NCI-H748 treated with DMSO at 0.1 percent for 48 hours (cell line): ENCODE measurements at regions not wholly inside any gene's neighbourhood (a gene's known extent, or its start where the extent isn't known, plus 50 kb on each side); places are given as distances from the start of the nearest gene placed in this dataset.
"Not testable (repeated sequence)": the region's sequence is repeated elsewhere in the genome, so short reads cannot be mapped to it uniquely, and the experiment has no call there.

ENCODE experiments used
- DNase-seq: peaks from one replicate; lab custom pipeline; 2025; lab: John Stamatoyannopoulos, UW

DNA sequence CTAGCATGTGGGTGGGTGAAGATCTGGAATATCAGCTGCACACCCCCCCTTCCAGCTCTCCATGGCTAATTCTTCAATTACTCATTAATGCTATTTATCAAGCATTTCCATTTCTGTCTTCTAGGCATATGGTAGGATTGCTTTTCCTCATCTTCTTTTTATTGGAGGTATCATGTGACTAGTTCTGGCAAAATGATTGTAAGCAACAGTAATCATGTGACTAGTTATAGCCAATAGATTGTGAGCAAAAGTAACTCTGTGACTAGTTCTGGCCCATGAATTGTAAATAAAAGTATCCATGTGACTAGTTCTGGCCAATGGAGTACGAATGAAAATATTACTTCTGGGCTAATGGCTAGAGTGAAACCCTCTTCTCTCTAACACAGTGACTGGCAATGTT lies 107.0 kb upstream of the TMEM132E start:
- no peak for DNase-seq

DNA sequence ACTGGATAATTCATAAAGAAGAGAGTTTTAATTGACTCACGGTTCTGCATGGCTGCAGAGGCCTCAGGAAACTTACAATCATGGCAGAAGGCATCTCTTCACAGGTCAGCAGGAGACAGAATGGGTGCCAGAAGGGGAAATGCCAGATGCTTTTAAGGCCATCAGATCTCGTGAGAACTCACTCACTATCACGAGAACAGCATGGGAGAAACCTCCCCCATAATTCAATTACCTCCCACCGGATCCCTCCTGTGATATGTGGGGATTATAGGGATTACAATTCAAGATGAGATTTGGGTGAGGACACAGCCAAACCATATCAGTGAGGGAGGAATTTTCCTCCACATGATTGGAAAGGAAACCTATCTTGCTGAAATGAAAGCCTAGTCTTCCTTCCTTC lies 108.1 kb upstream of the TMEM132E start:
- DNase-seq: not testable (repeated sequence)

DNA sequence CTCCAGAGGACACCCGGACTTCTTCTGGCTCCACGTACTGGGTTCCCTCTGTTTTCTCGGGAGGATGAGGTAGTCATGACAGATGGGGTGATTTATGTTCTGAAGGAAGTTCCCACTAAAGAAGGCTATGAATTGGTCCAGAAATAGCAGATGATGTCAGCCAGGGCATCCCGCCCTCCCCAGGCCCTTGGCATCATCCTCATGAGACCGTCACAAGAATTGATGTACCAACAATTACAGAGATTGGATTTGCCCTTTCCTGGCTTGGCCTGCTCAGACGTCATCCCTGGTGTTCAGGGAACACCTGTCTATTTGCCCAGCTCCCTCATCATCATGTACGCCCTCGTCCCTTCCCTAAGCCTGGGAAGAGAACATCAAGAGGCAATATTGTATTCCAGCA lies 102.8 kb upstream of the CCL1 start:
- DNase-seq: no peak

DNA sequence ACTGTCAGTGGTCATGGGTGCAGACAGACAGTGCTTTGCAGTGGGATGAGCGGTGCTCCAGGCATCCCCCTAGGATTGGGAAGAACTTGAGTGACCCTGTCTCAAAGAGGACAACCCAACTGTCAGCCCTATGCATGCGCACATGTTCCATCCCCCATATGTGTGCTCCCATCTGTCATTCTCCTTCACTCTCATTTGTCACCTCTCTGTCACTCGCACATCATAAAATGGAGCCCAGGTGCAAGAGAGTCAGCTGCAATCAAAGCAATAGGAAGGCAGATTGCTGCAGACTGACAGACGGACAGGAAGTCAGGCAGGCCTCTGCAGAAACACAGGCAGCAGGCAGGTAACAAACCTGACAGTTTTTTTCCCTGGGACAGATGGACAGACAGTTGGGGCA lies 101.8 kb upstream of the CCL1 start:
- DNase-seq: no peak

DNA sequence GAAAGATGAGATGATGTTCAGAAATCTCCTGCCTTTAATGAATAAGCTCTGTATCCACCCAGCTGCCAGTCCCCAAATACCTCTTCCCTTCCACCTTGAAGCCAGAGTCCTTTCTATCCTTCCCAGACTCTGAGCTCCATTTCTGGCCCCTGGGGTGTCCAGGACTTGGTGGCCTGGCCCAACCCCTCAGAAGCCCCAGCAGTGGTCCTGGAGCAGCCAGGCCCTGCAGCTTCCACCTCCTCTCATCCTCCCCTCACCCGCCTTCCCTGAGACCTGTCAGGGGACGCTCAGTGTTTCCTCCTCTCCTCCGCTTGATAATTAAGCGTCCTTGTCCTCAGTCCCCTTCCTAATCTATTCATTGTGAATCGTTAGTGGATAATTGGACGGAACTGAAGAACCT lies 95.2 kb upstream of the CCL1 start:
- DNase-seq: no peak

DNA sequence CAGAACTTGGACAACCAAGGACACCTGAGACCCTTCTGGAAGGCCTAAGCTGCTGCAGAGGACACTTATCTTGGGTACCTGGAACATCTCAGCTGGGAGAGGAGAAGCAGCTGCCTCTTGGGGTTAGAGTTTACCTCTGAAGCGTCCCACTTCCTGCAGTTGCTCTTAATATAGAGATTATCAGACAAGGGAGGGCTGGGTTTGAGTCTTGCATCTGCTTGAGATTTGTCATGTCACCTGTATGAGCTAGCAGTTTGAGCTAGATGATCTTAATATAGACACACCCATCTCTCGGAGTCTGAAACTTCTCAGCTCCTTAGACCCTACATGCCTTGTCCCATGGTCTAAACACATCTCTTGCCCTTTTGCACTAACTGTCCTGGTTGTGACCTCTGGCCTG lies 93.1 kb upstream of the CCL1 start:
- no peak for DNase-seq

DNA sequence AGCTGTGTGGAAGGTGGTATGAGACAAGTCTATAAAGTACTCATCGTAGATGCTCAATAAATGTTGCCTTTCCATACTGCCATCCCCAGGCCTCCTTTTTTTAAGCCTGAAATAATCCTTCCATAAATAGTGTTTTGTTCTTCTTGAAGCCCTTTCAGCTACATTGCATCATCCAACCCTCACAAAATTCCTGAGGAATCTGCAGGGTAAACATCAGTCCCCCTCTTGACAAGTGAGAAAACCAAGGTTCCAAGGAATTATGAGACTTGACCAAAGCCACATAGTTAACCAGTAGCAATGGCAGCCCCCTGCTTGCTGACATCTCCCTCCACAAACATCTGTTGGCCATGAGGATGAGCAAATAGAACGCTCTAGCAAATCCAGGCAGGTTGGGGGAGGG lies 89.7 kb upstream of the CCL1 start:
- DNase-seq: no peak

DNA sequence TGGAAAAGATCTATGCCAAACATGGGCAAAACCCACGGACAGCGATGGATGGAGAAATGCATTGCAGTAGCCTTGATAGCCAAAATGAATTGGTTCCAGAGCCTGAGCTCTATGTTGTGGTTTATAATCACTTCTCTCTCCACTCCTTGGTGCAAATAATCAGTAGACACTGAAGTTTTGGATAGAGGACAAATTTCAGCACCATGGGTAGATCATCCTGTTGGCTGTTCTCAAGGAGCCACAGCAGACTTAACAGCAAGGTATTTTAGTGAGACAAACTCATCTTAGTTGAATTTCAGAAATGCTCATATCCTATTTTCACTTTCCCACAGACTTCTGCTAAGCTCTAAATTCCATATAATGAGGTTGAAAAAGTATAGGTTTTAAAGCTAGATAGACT lies 88.3 kb upstream of the CCL1 start:
- no peak for DNase-seq

DNA sequence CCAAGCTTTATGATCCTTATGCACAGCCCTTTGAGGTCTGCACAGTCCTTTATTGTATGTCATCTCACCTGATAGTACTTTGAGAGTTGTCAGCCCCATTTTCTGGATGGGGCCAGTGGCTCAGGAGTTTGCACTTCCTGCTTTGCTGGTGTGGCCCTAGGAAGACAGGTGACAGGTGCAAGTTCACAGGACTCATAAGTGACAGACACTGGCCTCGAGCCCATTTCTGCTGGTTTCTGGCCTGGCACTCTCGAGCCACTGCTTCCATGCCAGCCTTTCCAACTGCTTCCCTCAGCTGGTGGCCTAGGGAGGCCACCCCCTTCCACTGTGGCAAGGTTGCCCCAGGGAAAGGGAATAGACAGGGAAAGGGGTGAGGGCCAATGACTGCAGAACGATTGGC lies 84.4 kb upstream of the CCL1 start:
- no peak for DNase-seq

DNA sequence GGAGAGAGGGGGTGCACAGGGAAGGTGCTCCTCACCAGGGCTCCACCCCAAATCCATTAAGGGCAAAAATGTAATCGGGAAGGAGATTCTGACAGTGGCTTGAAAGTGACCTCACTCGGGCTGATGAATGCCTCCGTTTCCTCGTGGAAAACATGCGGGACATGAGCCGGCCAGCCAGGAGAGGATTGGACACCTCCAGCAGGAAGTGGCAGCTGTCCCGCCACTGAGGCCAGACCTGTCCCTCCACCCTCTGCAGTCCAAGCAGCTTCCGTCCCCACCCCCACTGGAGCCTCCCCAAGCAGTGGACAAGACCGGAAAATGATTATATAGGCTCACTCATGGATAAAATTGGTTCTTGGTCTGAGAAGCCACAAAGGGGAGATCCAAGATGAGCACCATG lies 82.1 kb upstream of the CCL1 start:
- DNase-seq: no peak

DNA sequence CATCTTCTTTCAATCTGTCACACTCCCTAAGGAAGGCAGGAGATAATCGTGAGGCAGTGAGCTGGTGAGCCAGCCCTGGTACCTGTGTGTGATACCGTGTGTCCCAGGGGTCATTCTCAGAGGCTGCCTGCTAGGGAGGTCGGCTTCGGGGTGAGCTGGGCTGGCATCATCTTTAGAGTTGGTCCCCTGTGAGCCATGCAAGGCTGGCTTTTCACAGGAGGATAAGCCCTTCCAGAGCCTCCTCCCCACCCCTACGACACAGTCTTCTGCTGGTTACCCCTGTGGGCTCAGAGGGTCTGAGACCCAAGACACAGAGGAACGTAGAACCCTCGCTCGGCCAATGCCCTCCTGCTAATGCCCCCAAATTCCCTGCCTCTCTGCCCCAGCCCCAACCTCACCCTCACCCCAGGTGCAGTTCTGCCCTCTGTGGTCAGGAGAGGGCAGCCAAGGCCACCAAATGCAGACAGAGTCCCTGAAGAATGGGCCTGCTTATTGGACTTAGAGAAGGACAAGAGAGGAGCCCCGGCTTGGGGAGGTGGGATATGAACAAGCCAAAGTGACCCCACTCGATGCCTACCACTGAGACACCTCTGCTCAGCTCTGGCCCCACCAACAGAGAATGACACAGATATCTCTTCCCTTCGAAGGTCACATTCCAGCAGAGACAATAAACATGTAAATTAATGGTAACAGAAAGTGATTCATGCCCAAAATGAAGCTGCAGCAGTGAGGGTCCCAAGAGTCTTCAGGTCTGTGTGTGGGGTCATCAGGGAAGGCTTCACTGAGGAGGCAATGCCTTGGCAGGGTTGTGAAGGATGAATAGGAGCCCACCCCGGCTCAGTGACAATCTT lies 80.8 kb upstream of the CCL1 start:
- DNase-seq: peak; percentile 1

DNA sequence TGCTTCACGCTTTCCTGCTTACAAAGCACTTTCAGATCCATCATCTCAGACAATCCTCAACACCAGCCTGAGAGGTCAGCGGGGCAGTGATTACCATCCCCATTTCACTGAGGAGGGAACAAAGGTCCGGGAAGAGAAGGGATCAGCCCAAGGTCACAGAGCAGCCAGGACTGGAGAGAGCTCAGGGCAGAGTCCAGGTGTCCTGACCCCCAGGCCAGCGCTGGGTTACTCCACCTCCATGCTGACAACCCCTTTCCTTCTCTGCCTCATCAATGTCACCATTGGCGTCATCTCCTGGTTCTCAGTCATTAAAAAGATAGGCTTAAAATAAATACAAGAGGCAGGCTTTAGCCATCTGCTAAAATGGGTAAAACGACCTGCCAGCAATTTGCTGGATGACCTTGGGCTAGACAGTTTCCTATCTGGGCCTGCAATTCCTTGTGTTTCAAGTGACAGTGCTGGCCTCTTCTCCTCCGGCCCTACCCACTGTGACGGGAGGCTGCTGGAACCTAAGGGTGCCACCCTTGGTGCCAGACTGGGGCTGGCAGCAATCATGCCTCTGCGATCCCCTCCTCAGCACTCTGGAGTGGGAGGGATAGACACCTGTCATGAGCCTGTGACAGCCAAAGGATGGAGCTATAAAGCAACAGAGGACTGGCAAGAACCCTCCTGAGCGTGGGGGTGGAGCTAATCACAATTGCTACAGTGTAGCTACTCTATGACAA lies 79.5 kb upstream of the CCL1 start:
- DNase-seq: no peak

DNA sequence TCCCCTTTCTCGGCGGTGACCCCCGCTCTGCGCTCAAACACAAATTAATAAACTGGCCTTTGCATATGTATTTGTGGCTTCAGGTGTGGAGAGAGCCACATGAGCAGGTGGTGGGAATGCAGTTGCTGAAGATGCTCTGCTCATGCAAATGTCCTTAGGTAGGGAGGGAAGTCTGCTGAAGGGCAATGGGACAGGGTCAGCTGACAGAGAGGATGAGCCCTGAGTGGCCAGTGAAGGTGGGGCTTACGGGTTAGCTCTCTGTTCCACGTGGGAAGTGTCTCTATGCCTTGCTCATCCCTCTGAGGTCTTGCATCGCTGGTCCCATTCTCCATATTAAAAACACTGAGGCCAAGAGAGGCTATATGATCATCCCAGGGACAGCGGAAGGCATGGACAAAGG lies 74.2 kb upstream of the CCL1 start:
- DNase-seq: no peak

DNA sequence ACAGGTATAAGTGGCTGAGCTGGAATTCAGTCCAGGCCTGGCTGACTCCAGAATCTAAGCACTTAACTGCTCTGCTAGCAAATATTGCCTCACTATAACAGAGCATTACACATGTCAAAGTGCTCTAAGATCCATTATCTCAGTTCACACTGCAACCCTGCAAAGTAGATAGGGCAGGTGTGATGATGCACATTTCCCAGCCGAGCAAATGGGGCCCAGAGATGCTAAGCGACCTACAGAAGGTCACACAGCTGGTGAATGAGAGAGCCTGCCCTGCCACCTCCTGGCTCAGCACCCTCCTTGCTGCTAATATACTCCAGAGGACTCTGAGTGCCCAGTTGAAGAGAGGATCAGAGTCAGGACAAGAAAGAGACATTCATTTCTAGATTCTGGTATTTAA lies 73.6 kb upstream of the CCL1 start:
- no peak for DNase-seq

DNA sequence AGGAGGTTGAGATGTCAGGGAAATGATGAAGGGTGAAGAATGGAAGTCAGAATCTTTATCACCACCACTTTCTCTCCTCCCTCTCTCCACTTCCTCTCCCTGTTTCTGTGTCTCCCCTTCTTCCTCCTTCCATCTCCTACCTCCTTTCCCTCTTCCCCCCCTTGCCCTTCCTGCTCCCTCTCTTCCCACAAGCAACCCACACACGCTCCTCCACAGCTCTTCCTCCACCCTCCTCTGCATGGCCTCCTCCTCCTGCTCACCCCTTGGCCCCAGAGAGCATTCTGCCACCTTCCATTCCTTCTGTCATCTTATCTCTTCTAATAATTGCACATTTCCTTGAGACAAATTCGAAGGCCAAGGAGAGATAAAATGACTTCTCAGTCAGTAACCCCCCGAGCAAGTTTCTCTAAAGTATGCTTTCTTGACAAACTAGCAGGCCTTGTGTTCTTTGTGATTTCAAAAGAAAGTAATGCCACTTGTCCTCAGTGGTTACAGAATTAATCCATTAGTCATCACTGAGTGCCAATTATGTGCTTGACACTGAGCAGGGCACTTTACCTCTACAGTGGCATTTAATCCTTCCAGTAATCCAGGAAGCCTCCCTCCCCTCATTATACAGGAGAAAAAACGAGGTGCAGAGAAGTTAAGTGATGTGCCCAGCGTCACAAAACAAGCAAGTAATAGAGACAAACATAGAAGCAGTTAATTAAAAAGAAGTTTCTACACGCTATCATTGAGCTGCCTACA lies 72.3 kb upstream of the CCL1 start:
- no peak for DNase-seq

DNA sequence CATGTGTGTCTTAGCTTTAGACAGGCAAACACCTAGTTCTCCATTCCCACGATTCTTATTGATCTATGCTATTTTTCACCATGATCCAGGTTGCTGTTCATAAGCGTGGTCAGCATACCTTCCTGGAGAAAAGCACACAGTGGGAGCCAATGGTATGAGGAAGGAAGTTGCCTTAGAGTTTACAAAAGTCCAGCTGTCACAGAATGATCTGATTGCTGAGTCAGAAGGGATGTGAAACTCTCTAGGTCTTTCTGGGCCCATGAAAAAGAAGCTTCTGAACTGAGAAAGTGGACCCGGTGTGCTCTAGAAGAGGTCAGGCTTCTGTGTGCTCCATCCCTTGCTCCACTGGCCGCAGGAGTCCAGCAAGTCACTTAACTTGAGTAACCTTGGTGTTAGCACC lies 71.0 kb upstream of the CCL1 start:
- DNase-seq: no peak

DNA sequence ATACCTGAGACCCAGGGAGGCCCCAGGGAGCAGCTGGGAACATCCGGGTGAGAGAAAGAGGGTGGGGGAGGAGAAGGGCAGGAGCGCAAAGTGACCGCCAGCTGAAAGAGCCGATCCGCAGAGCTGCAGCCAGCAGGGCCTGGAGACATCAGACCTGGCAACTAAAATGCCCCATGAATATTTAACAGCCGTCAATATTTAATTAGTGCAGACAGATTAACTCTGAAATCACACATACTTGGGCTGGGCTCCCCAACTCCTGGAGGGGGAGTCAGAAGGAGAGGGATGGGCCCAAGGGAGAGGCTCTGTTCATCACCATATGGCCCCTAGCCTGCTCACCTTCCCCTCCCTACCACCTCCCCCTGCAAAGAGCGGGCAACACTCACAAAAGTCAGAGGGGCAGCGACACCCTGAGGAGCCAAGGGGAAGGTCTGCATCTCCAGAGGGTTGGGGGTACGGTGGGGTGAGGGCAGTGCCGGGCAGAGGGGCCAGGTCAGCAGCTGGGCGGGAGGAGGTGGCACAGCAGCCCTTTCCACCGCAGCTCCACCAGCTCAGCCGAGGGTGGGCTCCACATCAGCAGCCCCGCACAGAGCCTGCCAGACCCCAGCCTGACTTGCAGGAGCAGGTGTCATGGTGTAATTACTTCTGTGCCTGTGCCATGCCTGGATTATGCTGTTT lies 61.9 kb upstream of the CCL1 start:
- no peak for DNase-seq

DNA sequence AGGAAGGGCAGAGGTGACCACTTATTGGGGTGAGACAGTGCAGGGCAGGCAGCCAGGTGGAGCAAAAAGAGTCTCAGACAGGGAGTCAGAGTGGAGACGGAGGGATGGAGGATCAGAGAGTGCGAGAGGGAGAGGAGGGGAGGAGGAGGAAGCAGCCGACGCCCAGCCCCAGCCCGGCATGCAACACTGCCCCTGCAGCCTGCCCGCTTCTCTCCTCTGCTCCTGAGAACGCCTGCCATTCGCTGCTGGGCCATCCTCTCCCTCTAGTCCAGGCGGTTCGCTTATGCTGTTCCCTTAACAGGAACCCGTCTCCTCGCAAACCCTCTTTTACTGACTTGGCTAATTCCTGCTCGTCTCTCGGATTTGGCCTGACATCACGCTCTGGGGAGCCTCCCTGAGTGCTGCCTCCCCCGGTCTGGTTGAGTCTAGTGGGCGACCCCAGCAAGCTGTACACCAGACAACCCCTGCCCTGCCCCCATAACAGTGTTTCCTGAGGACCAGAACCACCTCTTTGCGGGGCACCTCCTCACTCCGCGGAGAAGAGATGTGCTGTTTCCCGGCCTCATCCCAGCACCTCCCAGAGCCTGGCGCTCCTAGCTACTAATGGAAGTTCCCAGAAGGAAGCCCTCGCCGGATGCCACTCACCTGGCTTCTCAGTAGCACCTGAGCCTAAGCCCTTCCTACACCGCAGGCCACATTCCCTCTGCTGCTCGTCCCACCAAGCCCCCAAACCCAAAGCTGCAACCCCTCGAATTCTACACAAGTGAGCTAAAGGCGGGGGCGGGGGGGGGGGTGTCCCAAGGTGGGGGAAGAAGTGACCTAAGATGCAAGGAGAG lies 61.2 kb upstream of the CCL1 start:
- no peak for DNase-seq

DNA sequence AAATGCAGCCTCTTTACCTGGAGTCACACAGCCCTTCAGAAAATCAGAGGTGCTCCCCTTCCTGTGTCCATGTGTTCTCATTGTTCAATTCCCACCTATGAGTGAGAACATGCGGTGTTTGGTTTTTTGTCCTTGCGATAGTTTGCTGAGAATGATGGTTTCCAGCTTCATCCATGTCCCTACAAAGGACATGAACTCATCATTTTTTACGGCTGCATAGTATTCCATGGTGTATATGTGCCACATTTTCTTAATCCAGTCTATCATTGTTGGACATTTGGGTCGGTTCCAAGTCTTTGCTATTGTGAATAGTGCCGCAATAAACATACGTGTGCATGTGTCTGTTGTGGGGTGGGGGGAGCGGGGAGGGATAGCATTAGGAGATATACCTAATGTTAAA lies 60.3 kb upstream of the CCL1 start:
- not testable (repeated sequence) for DNase-seq

DNA sequence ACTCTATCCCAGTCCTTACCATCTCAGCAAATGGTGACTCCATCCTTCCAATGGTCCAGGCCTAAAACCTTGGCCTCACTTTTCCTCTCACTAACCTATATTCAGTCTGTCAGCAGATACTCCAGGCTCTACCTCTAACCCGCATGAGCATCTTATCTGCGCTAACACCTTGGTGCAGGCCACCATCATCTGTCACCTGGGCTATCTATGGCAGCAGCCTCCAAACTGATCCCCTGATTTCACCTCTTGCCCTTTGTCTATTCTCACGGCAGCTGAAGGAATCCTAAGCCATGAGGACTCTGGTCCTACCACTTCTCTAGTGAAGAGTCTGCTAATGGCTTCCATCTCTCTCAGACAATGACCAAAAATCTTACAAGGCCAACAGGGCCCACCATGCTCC lies 57.9 kb upstream of the CCL1 start:
- DNase-seq: no peak

DNA sequence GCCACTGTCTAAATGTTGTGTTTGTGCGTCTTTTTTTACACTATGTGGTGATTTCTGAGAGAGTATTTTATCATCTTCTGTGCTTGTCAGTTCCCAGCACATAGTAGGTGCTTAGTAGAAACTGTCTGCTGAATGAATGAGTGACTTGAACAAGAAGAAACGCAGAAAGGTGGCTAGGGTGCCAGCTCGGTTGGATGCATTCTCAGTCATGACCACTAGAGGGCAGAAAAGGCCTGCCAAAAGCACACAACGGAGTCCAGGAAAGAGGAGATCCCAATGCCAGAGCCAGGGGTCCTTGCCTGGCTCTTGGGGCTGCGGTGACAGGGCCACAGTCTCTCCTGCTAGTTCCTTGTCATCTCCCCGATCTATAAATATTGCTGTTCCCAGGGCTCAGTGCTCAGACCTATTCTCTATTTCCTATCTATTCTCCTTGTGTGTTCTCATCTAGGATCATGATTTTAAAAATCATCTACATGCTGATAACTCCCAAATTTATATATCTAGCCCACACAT lies 57.3 kb upstream of the CCL1 start:
- peak; percentile 50 for DNase-seq
